Chondrocyte (in vitro differentiated cells): ENCODE measurements at regions not wholly inside any gene's neighbourhood (a gene's known extent, or its start where the extent isn't known, plus 50 kb on each side); places are given as distances from the start of the nearest gene placed in this dataset.

Source experiments
- DNase-seq: peaks from one replicate; pipeline ENCODE4 v3.0.0; 2021; ENCODE audit warnings: mixed read lengths, low spot score
- H3K27ac Mint-ChIP-seq: one replicate; pipeline ENCODE4 v1.8.0; 2021; ENCODE audit warnings: mild to moderate bottlenecking, moderate library complexity, mixed read lengths; ENCODE audit not compliant: unreplicated experiment
- H3K27me3 Mint-ChIP-seq: 2 replicates; pipeline ENCODE4 v1.8.0; 2021; ENCODE audit warnings: low read depth, mixed read lengths
- H3K36me3 Mint-ChIP-seq: 2 replicates; pipeline ENCODE4 v1.8.0; 2021; ENCODE audit warnings: low read depth, mixed read lengths
- H3K4me1 Mint-ChIP-seq: 2 replicates; pipeline ENCODE4 v1.8.0; 2021; ENCODE audit warnings: low read depth, mild to moderate bottlenecking, mixed read lengths
- H3K4me3 Mint-ChIP-seq: one replicate; pipeline ENCODE4 v1.8.0; 2021; ENCODE audit warnings: mild to moderate bottlenecking, moderate library complexity, mixed read lengths; ENCODE audit not compliant: unreplicated experiment
- H3K9me3 Mint-ChIP-seq: 2 replicates; pipeline ENCODE4 v1.8.0; 2021; ENCODE audit warnings: low read depth, mixed read lengths
- CTCF ChIP-seq: fragments of 200-600 bp; sonication (generic); IDR thresholded peaks from 2 replicates; pipeline ENCODE4 v1.5.0; 2021; ENCODE audit warnings: antibody characterized with exemption, mild to moderate bottlenecking, moderate library complexity

- Mint-ChIP-seq H3K27me3 (peaks cover 4% of the 10 kb centered on the region), H3K36me3 (peaks cover 2% of the 10 kb centered on the region), H3K4me3 (no peak overlapping the region), H3K9me3 (peaks cover 2% of the 10 kb centered on the region), H3K27ac (no peak overlapping the region), H3K4me1 (peaks cover 2% of the 10 kb centered on the region)
- no peak for DNase-seq
- TF ChIP-seq CTCF: no peak
These were observed 324.4 kb upstream of the SGO1 start for GRCh38 chr3:20510396-20510795.

GRCh38 chr3:20503394-20504082 lies 317.5 kb upstream of the SGO1 start:
- Mint-ChIP-seq H3K4me3 (no peak overlapping the region), H3K27ac (no peak overlapping the region), H3K36me3 (no peaks in the 10 kb centered on the region), H3K27me3 (peaks cover 19% of the 10 kb centered on the region), H3K9me3 (peaks cover 14% of the 10 kb centered on the region), H3K4me1 (no peaks in the 10 kb centered on the region)
- DNase-seq: no peak
- no peak for TF ChIP-seq CTCF

GRCh38 chr3:20490996-20491395 lies 305.0 kb upstream of the SGO1 start:
- TF ChIP-seq CTCF: no peak
- Mint-ChIP-seq H3K27me3 (peaks cover 3% of the 10 kb centered on the region), H3K9me3 (peaks cover 16% of the 10 kb centered on the region), H3K27ac (no peak overlapping the region), H3K4me1 (no peaks in the 10 kb centered on the region), H3K36me3 (no peaks in the 10 kb centered on the region), H3K4me3 (no peak overlapping the region)
- no peak for DNase-seq

GRCh38 chr3:20488151-20488550 lies 302.1 kb upstream of the SGO1 start:
- DNase-seq: no peak
- peaks cover 3% of the 10 kb centered on the region for H3K27me3 Mint-ChIP-seq
- H3K4me1 Mint-ChIP-seq: no peaks in the 10 kb centered on the region
- peaks cover 34% of the 10 kb centered on the region for H3K9me3 Mint-ChIP-seq
- H3K27ac Mint-ChIP-seq: no peak overlapping the region
- peaks cover 3% of the 10 kb centered on the region for H3K36me3 Mint-ChIP-seq
- TF ChIP-seq CTCF: no peak
- no peak overlapping the region for H3K4me3 Mint-ChIP-seq

GRCh38 chr3:20484126-20484525 lies 298.1 kb upstream of the SGO1 start:
- no peak overlapping the region for H3K27ac Mint-ChIP-seq
- H3K36me3 Mint-ChIP-seq: peaks cover 3% of the 10 kb centered on the region
- H3K9me3 Mint-ChIP-seq: peaks cover 41% of the 10 kb centered on the region
- DNase-seq: no peak
- peaks cover 6% of the 10 kb centered on the region for H3K4me1 Mint-ChIP-seq
- no peaks in the 10 kb centered on the region for H3K27me3 Mint-ChIP-seq
- TF ChIP-seq CTCF: no peak
- H3K4me3 Mint-ChIP-seq: no peak overlapping the region
